ENCODE measurements at regions not wholly inside any gene's neighbourhood (a gene's known extent, or its start where the extent isn't known, plus 50 kb on each side); places are given as distances from the start of the nearest gene placed in this dataset.
A peak's percentile ranks its signal among the peaks of the same experiment; 100 is the strongest.
"Not testable (repeated sequence)": the region's sequence is repeated elsewhere in the genome, so short reads cannot be mapped to it uniquely, and the experiment has no call there.

DNA sequence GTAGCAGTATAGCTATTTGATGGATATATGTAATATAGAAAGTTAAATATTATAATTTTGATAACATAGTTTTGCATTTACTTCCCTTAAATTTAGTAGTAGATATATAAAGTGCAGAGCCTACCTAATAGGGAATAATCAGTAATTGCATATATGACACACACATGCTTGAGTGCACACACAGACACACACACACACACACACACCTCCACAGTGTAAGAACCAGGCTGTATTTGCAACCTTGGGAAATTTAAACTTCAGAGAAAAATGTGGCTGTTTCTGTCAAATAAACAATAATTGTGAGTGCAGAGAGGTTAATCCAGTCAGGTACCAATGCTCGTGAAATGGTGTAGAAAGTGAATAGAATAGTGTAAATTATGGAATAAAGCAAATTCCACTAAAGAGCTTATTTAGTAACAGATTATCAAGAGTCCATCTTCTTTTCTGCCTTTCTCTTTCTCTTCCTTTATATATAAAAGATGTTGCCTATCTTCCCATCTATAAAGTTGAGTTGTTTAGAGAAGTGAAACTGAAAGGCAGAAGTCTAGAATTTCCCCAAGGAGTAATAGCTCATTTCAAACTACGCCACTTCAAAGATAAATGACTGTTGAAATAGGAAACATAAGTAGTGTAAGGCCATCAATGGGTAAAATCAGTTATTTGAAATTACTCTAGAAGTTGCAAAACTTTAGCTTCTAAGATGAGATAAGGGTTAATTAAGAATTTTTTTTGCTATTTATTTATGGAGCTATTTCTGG, 273.7 kb downstream of the SRGAP2C start:
- TF ChIP-seq, protein P1, sequence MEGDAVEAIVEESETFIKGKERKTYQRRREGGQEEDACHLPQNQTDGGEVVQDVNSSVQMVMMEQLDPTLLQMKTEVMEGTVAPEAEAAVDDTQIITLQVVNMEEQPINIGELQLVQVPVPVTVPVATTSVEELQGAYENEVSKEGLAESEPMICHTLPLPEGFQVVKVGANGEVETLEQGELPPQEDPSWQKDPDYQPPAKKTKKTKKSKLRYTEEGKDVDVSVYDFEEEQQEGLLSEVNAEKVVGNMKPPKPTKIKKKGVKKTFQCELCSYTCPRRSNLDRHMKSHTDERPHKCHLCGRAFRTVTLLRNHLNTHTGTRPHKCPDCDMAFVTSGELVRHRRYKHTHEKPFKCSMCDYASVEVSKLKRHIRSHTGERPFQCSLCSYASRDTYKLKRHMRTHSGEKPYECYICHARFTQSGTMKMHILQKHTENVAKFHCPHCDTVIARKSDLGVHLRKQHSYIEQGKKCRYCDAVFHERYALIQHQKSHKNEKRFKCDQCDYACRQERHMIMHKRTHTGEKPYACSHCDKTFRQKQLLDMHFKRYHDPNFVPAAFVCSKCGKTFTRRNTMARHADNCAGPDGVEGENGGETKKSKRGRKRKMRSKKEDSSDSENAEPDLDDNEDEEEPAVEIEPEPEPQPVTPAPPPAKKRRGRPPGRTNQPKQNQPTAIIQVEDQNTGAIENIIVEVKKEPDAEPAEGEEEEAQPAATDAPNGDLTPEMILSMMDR (IDR thresholded peaks at IDR 0.05; ENCODE audit: low read depth, low read length), result no peak
- TF ChIP-seq, protein P2, sequence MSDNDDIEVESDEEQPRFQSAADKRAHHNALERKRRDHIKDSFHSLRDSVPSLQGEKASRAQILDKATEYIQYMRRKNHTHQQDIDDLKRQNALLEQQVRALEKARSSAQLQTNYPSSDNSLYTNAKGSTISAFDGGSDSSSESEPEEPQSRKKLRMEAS (IDR thresholded peaks at IDR 0.05; ENCODE audit: low read depth, low read length), result no peak
- no peak for TF ChIP-seq POLR2A (IDR thresholded peaks at IDR 0.05; ENCODE audit: extremely low read depth, insufficient read length)
- TF ChIP-seq MYC (IDR thresholded peaks at IDR 0.05; ENCODE audit: low read depth, low read length), result no peak
- DNase-seq (ENCODE audit: low read depth), result peak; percentile 86
- no peak overlapping the region for H3K4me3 ChIP-seq (ENCODE audit: low read depth, low read length)

DNA sequence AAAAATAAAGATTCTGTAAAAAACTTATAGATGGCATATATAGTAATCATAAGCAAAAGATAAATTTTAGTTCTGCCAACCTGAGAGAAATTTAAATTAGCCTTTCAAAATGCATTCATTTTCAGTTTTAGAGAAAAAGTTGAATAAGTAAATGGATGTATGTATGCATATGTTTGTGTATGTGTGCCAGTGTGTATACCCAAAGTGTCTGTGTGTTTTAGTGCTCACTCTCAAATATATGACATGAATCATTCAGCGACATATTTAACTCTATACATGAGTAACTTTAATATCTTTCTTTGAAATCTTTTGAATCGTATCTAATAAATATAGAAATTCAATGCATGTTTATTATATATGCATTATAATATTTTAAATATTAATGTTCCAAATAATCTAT, 274.5 kb downstream of the SRGAP2C start:
- TF ChIP-seq, protein P2 (IDR thresholded peaks at IDR 0.05; ENCODE audit: low read depth, low read length), result no peak
- no peak for TF ChIP-seq POLR2A (IDR thresholded peaks at IDR 0.05; ENCODE audit: extremely low read depth, insufficient read length)
- H3K4me3 ChIP-seq (ENCODE audit: low read depth, low read length), result no peak overlapping the region
- no peak for DNase-seq (ENCODE audit: low read depth)

DNA sequence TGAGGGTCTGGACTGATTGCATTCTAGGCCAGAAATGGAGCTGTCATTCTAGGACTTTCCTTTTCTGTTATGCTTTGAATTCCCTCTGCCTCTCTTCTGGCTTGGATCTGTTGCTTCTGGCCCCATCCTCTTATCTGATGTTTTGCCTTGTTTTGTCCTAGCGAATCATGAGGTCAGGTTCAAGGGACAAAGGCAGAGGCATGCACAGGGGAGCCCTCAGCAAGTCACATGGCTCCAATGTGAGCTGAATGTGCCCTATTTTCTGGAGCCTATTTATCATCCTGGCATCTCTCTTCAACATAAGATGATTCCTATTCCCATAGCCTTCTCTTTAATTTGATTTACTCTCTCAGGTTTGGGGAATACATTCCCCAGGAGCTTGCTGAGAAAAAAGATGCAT, 284.6 kb downstream of the SRGAP2C start:
- not testable (repeated sequence) for H3K4me3 ChIP-seq (ENCODE audit: low read depth, low read length); DNase-seq (ENCODE audit: low read depth)

DNA sequence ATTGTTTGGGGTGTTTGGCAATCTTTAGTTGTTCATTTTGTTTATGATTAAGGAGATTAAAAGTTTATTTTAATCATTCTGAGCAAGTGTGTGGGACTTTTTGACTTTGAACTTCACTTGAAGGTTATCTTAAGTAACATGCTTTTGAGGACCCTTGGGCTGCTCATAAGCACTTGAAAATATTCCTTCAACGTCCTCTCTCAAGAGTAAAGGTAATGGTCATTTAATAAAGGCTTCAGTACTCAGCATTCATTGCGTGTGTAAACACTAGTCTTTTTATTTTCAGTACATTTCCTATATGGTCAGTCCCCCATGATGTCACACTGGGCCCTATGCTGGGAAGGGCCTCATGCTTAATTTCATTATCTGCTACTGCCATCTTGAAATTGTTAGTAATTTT, 285.6 kb downstream of the SRGAP2C start:
- H3K4me3 ChIP-seq (ENCODE audit: low read depth, low read length); DNase-seq (ENCODE audit: low read depth): not testable (repeated sequence)

DNA sequence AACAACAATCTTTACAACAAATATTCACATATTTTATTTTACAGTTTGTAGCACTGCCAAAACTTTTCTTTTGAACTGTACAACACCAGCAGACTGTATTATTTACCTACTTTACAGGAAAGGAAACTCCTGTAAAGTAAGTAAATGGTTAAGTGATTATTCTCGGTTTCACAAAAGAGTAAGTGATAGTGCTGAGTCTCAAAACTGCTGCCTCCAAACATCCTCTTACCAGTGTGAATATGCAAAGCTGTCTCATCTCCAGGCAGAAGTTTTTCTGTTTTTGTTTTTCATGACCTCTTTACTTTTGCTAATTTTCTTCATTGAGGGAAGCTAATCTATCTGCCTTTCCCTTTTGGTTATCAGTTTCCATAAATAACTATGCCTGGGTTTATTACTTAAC, 286.7 kb downstream of the SRGAP2C start:
- TF ChIP-seq MYC (IDR thresholded peaks at IDR 0.05; ENCODE audit: low read depth, low read length) (no peak), POLR2A (IDR thresholded peaks at IDR 0.05; ENCODE audit: extremely low read depth, insufficient read length) (no peak)
- TF ChIP-seq, protein P2 (IDR thresholded peaks at IDR 0.05; ENCODE audit: low read depth, low read length), result no peak
- TF ChIP-seq, protein P1 (IDR thresholded peaks at IDR 0.05; ENCODE audit: low read depth, low read length), result no peak
- no peak overlapping the region for H3K4me3 ChIP-seq (ENCODE audit: low read depth, low read length)
- DNase-seq (ENCODE audit: low read depth), result no peak

DNA sequence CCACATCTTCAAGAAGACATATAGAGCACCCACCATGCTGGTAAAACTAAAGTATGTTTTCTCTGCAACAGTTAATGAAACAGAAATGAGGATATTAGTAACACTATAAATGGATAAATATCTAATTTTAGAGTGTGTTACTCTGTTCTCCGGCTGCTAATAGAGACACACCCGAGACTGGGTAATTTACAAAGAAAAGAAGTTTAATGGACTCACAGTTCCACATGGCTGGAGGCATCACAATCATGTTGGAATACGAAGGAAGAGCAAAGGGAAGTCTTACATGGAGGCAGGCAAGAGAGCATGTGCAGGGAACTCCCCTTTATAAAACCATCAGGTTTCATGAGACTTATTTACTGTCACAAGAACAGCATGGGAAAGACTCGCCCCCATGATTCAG, 287.2 kb downstream of the SRGAP2C start:
- H3K4me3 ChIP-seq (ENCODE audit: low read depth, low read length), result no peak overlapping the region
- TF ChIP-seq, protein P1 (IDR thresholded peaks at IDR 0.05; ENCODE audit: low read depth, low read length), result no peak
- TF ChIP-seq POLR2A (IDR thresholded peaks at IDR 0.05; ENCODE audit: extremely low read depth, insufficient read length), result no peak
- no peak for TF ChIP-seq MYC (IDR thresholded peaks at IDR 0.05; ENCODE audit: low read depth, low read length)
- TF ChIP-seq, protein P2 (IDR thresholded peaks at IDR 0.05; ENCODE audit: low read depth, low read length), result no peak
- DNase-seq (ENCODE audit: low read depth), result no peak

DNA sequence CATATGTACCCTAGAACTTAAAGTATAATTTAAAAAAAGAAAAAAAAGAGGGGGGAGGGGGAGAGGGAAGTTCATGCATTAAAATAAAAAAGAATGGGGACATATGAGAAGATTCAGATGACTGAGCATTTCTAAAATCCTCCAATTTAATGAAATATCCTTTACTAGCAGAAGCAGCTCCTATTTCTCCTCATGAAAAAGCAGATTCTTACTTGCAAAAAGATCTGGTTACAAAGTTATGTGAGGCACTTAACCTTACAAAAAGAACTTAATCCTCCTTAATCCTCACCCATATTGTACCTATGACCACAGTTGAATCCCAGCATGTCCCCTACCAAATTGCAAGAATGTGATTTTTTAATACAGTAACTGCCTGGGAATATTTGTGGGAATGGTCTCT, 298.5 kb downstream of the SRGAP2C start:
- TF ChIP-seq POLR2A (IDR thresholded peaks at IDR 0.05; ENCODE audit: extremely low read depth, insufficient read length) (no peak), MYC (IDR thresholded peaks at IDR 0.05; ENCODE audit: low read depth, low read length) (no peak)
- TF ChIP-seq, protein P1 (IDR thresholded peaks at IDR 0.05; ENCODE audit: low read depth, low read length), result no peak
- TF ChIP-seq, protein P2 (IDR thresholded peaks at IDR 0.05; ENCODE audit: low read depth, low read length), result no peak
- DNase-seq (ENCODE audit: low read depth), result no peak
- no peak overlapping the region for H3K4me3 ChIP-seq (ENCODE audit: low read depth, low read length)

Measured in NB4 (cell line).